GM13977 (cell line): ENCODE measurements at regions not wholly inside any gene's neighbourhood (a gene's known extent, or its start where the extent isn't known, plus 50 kb on each side); places are given as distances from the start of the nearest gene placed in this dataset.

Experiments
- DNase-seq: peaks from one replicate; pipeline ENCODE4 v3.0.0; 2012; ENCODE audit warnings: low spot score
- in situ Hi-C: fragments of 300-500 bp; cut with MboI; formaldehyde crosslinking; loops from one replicate; pipeline ENCODE4 v1.12.0; 2022; ENCODE audit warnings: low sequenced_read_pairs, low pct_unique_long_range_greater_than_20kb, mixed read lengths, inconsistent platforms; ENCODE audit not compliant: unreplicated experiment
- TF ChIP-seq, protein P1 (sequence below): IDR thresholded peaks from 2 replicates; pipeline ENCODE4 v1.5.1; 2012; ENCODE audit warnings: mild to moderate bottlenecking, control low read depth; ENCODE audit not compliant: insufficient read depth; ENCODE audit errors: extremely low read depth, missing control alignments

DNA sequence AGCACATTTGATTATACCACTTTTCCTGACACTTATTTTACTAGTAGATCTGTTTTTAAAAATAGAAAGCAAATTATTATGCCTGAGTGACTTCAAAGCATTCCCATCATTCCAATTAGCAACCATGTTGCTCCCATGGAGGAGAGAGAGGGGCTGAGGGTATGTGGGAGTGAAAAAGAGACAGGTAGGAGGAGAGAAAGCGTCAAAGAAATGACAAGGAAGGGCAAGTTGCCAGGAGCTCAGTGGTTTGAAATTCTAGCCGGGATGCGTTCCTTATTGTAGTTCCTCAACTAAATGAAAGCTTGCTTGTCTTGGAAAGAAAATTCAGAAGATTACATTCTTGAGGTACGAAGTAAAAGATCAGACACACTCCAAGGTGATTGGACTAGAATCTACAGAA lies 92.4 kb upstream of the PKP2 start:
- in situ Hi-C loops, result no loop called here
- DNase-seq, result no peak
- TF ChIP-seq, protein P1, sequence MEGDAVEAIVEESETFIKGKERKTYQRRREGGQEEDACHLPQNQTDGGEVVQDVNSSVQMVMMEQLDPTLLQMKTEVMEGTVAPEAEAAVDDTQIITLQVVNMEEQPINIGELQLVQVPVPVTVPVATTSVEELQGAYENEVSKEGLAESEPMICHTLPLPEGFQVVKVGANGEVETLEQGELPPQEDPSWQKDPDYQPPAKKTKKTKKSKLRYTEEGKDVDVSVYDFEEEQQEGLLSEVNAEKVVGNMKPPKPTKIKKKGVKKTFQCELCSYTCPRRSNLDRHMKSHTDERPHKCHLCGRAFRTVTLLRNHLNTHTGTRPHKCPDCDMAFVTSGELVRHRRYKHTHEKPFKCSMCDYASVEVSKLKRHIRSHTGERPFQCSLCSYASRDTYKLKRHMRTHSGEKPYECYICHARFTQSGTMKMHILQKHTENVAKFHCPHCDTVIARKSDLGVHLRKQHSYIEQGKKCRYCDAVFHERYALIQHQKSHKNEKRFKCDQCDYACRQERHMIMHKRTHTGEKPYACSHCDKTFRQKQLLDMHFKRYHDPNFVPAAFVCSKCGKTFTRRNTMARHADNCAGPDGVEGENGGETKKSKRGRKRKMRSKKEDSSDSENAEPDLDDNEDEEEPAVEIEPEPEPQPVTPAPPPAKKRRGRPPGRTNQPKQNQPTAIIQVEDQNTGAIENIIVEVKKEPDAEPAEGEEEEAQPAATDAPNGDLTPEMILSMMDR, result no peak

DNA sequence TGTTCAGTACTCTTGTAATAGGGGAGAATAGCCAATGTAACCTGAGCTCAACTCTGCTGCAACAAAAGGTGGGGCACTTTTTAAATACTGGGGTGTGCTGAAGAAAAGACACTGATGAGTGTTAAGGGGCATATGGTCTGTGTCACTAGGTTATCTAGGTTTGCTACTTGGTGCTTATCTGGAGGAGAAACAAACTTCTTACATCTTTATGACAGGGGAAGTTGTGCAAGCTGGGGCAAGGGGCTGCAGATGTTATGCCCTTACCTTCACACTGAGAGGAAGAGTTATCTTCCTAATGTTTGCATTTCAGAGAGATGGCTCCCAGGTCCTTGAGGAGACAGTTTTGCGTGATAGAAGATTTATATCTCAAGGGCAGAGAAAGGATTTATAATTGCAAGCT lies 90.9 kb upstream of the PKP2 start:
- no peak for DNase-seq
- in situ Hi-C loops, result no loop called here
- TF ChIP-seq, protein P1, result no peak

DNA sequence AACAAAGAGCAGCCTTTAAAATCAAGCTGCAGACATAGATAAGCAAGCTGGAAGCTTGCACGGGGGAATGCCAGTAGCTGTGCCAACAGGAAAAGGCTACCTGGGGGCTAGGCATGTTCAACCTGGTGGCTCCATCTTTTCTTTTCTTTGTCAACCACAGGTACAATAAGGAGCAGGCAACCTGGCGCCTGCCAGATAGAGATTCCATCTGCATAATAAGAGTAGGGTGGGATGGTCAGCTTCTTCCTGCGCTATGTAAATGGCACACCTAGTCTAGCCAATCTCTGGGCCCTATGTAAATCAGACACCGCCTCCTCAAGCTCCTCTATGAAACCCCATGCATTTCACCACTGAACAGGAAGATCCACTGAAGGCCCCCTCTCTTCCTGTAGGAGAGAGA lies 87.4 kb upstream of the PKP2 start:
- in situ Hi-C loops, result no loop called here
- DNase-seq, result no peak
- TF ChIP-seq, protein P1, result no peak

DNA sequence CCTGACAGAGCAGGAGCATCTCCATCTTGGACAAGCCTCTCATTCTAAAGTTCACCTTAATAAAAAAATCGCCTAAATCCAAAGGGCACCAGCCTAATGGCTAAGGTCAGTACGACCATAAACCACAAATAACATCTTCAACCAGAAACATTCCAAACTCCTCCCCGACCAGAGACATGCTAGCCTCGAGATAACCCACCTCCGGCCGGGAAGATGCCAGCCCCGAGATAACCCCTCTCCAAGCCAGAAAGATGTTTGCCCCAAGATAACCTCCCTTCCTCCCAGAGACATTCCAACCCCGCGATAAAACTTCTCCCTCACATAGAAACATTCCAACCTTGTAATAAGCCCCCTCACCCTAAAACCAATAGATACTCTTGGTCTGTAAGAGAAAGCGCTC lies 86.8 kb upstream of the PKP2 start:
- in situ Hi-C loops, result no loop called here
- TF ChIP-seq, protein P1, result no peak

DNA sequence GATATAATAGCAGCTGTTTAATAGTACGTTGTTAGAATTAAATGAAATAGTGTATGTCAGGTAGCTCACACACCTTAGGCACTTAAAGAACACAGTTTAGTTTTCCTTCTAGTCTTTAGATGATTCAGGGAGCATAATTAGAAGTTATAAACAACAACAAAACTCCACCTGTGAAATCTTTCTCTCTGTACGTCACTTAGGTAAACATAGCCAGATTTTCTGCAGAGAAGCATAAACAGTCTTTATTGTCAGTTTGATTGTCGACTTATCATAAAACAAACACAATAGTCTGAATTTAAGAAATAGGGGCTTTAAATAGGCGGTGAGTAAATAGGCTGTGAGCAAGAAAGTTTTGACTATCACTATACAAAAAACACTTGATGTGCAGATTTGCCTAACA lies 84.6 kb upstream of the PKP2 start:
- TF ChIP-seq, protein P1, result no peak
- DNase-seq, result no peak
- in situ Hi-C loops, result no loop called here

More for the DNA sequence above, 86.8 kb upstream of the PKP2 start:
- DNase-seq, result no peak

DNA sequence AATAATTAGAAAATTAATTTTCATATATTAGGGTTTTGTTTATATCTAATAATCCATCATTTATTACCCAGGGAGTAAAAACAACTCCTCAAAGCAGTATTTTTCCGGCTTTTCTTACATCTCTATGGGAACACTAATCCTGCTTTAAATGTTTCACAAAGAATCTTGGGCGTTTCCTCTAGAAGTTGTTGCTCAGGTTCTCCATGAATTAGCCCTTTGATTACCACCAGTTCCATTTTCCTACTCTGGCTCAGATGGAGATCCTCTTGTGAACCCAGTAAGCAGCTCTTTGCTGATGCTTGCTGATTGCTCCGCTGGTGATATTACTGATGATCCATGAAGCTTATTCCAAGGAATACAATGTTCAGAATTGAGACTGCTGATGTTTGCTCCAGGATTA lies 78.5 kb upstream of the PKP2 start:
- TF ChIP-seq, protein P1, result no peak
- in situ Hi-C loops, result no loop called here
- DNase-seq, result no peak

DNA sequence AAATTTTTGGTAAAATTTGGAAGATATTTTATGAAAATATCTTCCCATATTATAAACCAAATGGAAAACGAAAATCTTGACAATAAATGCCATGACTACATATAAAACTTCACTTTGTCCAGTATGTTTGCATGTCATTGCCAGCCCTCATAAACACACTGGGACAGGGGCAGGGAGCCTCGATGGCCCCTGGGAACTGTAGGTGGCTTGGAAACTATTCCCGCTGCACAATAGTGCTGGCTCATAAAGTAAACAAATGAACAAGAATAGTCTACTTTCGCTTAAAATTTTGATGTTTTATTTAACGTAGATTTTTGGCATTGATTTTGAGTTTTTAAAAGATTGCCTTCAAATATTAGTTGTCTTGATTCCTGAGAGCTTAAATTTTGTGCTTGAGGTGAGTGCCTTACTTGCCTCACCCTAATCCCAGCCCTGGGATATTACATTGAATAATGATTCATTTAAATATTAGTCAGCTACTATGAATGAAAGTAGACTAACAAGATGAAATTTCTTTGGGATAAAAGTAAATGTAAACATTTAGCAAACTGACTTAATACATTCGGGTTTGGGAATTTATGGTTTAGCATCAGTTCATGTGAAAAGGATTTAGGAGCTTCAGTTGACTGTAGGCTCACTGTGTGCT lies 74.0 kb upstream of the PKP2 start:
- in situ Hi-C loops, result no loop called here
- TF ChIP-seq, protein P1, result no peak
- no peak for DNase-seq
